MCF 10A (cell line): ENCODE measurements at regions not wholly inside any gene's neighbourhood (a gene's known extent, or its start where the extent isn't known, plus 50 kb on each side); places are given as distances from the start of the nearest gene placed in this dataset.

Experiments
- BruUV-seq: library from RNA; stranded (reverse); fragments of 400-500 nt; replicated peaks from 2 replicates; lab custom pipeline; 2021; lab: Mats Ljungman, UMichigan
- CTCF ChIA-PET: fragments of 300-600 bp; sonication (Branson Sonifier 250); formaldehyde crosslinking; extraction: SDS; loops from one replicate; lab custom pipeline; 2021; ENCODE audit warnings: antibody characterized with exemption, inconsistent platforms; lab: Yijun Ruan, JAX
- POLR2A ChIA-PET: fragments of 300-600, 350-650 bp; sonication (Branson Sonifier 250); formaldehyde crosslinking; extraction: SDS; loops from one replicate; lab custom pipeline; 2020; ENCODE audit warnings: antibody characterized with exemption, inconsistent platforms; lab: Yijun Ruan, JAX
- DNase-seq: peaks from one replicate; pipeline ENCODE4 v3.0.0-alpha.2; 2018; ENCODE audit not compliant: unreplicated experiment
- H3K27ac Mint-ChIP-seq: one replicate; pipeline ENCODE4 v1.8.0; 2022; ENCODE audit warnings: mild to moderate bottlenecking, low read depth, mixed read lengths; ENCODE audit not compliant: unreplicated experiment
- H3K27me3 Mint-ChIP-seq: one replicate; pipeline ENCODE4 v1.8.0; 2022; ENCODE audit warnings: mixed read lengths; ENCODE audit not compliant: insufficient read depth, unreplicated experiment
- H3K36me3 Mint-ChIP-seq: one replicate; pipeline ENCODE4 v1.8.0; 2022; ENCODE audit warnings: mild to moderate bottlenecking, moderate library complexity, mixed read lengths; ENCODE audit not compliant: insufficient read depth, unreplicated experiment
- H3K4me1 Mint-ChIP-seq: one replicate; pipeline ENCODE4 v1.8.0; 2022; ENCODE audit warnings: mixed read lengths; ENCODE audit not compliant: insufficient read depth, unreplicated experiment
- H3K4me3 Mint-ChIP-seq: one replicate; pipeline ENCODE4 v1.8.0; 2022; ENCODE audit warnings: mild to moderate bottlenecking, moderate library complexity, mixed read lengths; ENCODE audit not compliant: unreplicated experiment
- H3K9me3 Mint-ChIP-seq: one replicate; pipeline ENCODE4 v1.8.0; 2022; ENCODE audit warnings: mixed read lengths; ENCODE audit not compliant: unreplicated experiment
- CTCF ChIP-seq: fragments of 200-600 bp; IDR thresholded peaks from one replicate; pipeline ENCODE4 v1.8.0; 2022; ENCODE audit warnings: antibody characterized with exemption, mild to moderate bottlenecking; ENCODE audit not compliant: unreplicated experiment
- intact Hi-C: fragments of 100-400 bp; cut with micrococcal nuclease; formaldehyde crosslinking; loops from 2 replicates; pipeline ENCODE4 v1.14.1; 2022

- ChIA-PET POLR2A (interaction anchor here (0.6 kb wide), 1 partner anchor 10 kb away, joined by 3 read pairs; no protein-coding TSS in a partner anchor), CTCF (interaction anchor here (1.0 to 2.1 kb wide), 2 partner anchors 10 to 32 kb away, joined by 3 to 5 read pairs; no protein-coding TSS in a partner anchor)
- no peaks in the 10 kb centered on the region for H3K36me3 Mint-ChIP-seq
- DNase-seq = no peak
- TF ChIP-seq CTCF = no peak
- H3K27me3 Mint-ChIP-seq = peaks cover 12% of the 10 kb centered on the region
- intact Hi-C loops = no loop called here
- peaks cover 9% of the 10 kb centered on the region for H3K9me3 Mint-ChIP-seq
- no TSS peak for BruUV-seq
- H3K27ac Mint-ChIP-seq = no peak overlapping the region
- no peak overlapping the region for H3K4me3 Mint-ChIP-seq
- peaks cover 6% of the 10 kb centered on the region for H3K4me1 Mint-ChIP-seq
Observed at GRCh38 chr2:176781570-176782217, 430.9 kb upstream of the HNRNPA3 start.

- TF ChIP-seq CTCF = no peak
- BruUV-seq = no TSS peak
- DNase-seq = no peak
- intact Hi-C loops = no loop called here
- peaks cover 9% of the 10 kb centered on the region for H3K9me3 Mint-ChIP-seq
- H3K36me3 Mint-ChIP-seq = no peaks in the 10 kb centered on the region
- POLR2A ChIA-PET = no interaction called here
- H3K27me3 Mint-ChIP-seq = peaks cover 12% of the 10 kb centered on the region
- H3K27ac Mint-ChIP-seq = no peak overlapping the region
- peaks cover 6% of the 10 kb centered on the region for H3K4me1 Mint-ChIP-seq
- H3K4me3 Mint-ChIP-seq = no peak overlapping the region
- CTCF ChIA-PET = interaction anchor here (0.6 to 1.0 kb wide), 5 partner anchors 29 to 674 kb away, joined by 3 to 6 read pairs (median 3); no protein-coding TSS in a partner anchor
Observed at GRCh38 chr2:176784633-176785200, 427.9 kb upstream of the HNRNPA3 start.

- ChIA-PET CTCF (interaction anchor here (1.6 kb wide), 1 partner anchor 24 kb away, joined by 6 read pairs; no protein-coding TSS in a partner anchor), POLR2A (no interaction called here)
- Mint-ChIP-seq H3K4me1 (no peaks in the 10 kb centered on the region), H3K27me3 (peaks cover 25% of the 10 kb centered on the region), H3K27ac (no peak overlapping the region), H3K4me3 (no peak overlapping the region), H3K9me3 (no peaks in the 10 kb centered on the region), H3K36me3 (no peaks in the 10 kb centered on the region)
- BruUV-seq = no TSS peak
- TF ChIP-seq CTCF = no peak
- intact Hi-C loops = no loop called here
- DNase-seq = no peak
Observed at GRCh38 chr2:176789751-176790150, 422.8 kb upstream of the HNRNPA3 start.

- H3K27ac Mint-ChIP-seq = no peak overlapping the region
- no peak overlapping the region for H3K4me3 Mint-ChIP-seq
- no peak for TF ChIP-seq CTCF
- CTCF ChIA-PET = no interaction called here
- BruUV-seq = no TSS peak
- no peaks in the 10 kb centered on the region for H3K4me1 Mint-ChIP-seq
- intact Hi-C loops = no loop called here
- DNase-seq = no peak
- no peaks in the 10 kb centered on the region for H3K36me3 Mint-ChIP-seq
- POLR2A ChIA-PET = no interaction called here
- H3K9me3 Mint-ChIP-seq = no peaks in the 10 kb centered on the region
- peaks cover 28% of the 10 kb centered on the region for H3K27me3 Mint-ChIP-seq
Observed at GRCh38 chr2:176790468-176790867, 422.1 kb upstream of the HNRNPA3 start.
